IMR-90 (cell line): ENCODE measurements at regions not wholly inside any gene's neighbourhood (a gene's known extent, or its start where the extent isn't known, plus 50 kb on each side); places are given as distances from the start of the nearest gene placed in this dataset.

Experiments used
- CEBPB ChIP-seq: IDR thresholded peaks from 2 replicates; pipeline ENCODE4 v1.6.1; 2012; ENCODE audit warnings: low read depth, low read length, improper control_type of control experiment
- CHD1 ChIP-seq: IDR thresholded peaks from 2 replicates; pipeline ENCODE4 v1.6.1; 2012; ENCODE audit warnings: low read depth, low read length, improper control_type of control experiment
- CTCF ChIP-seq: conservative IDR thresholded peaks from 2 replicates; pipeline ENCODE4 v1.5.1; 2012; ENCODE audit warnings: mild to moderate bottlenecking, low read depth, low read length, improper control_type of control experiment
- ELK1 ChIP-seq: fragments of 150-350 bp; IDR thresholded peaks from 2 replicates; pipeline ENCODE4 v1.6.1; 2016; ENCODE audit warnings: low read depth, mild to moderate bottlenecking, low read length, moderate library complexity, borderline replicate concordance
- MAZ ChIP-seq: IDR thresholded peaks from 2 replicates; pipeline ENCODE4 v1.6.1; 2012; ENCODE audit warnings: low read depth, mild to moderate bottlenecking, low read length, improper control_type of control experiment, moderate library complexity, borderline replicate concordance
- POLR2A ChIP-seq: IDR thresholded peaks from 2 replicates; pipeline ENCODE4 v1.6.1; 2012; ENCODE audit warnings: mild to moderate bottlenecking, low read depth, low read length
- RCOR1 ChIP-seq: IDR thresholded peaks from 2 replicates; pipeline ENCODE4 v1.6.1; 2012; ENCODE audit warnings: mild to moderate bottlenecking, low read length, improper control_type of control experiment; ENCODE audit not compliant: insufficient replicate concordance
- USF2 ChIP-seq: fragments of 150-350 bp; IDR thresholded peaks from 2 replicates; pipeline ENCODE4 v1.6.1; 2017; ENCODE audit warnings: mild to moderate bottlenecking, antibody characterized with exemption, low read length, low read depth

- no peak for TF ChIP-seq USF2
- no peak for TF ChIP-seq CTCF
- TF ChIP-seq CEBPB, result no peak
- no peak for TF ChIP-seq POLR2A
- TF ChIP-seq CHD1, result no peak
- no peak for TF ChIP-seq RCOR1
- no peak for TF ChIP-seq MAZ
- no peak for TF ChIP-seq ELK1
Measured at GRCh38 chr5:57594436-57594835, 111.8 kb upstream of the ACTBL2 start.
